Naive B cell (primary cell): ENCODE measurements at regions not wholly inside any gene's neighbourhood (a gene's known extent, or its start where the extent isn't known, plus 50 kb on each side); places are given as distances from the start of the nearest gene placed in this dataset.
"Not testable (repeated sequence)": the region's sequence is repeated elsewhere in the genome, so short reads cannot be mapped to it uniquely, and the experiment has no call there.

Source experiments
- ATAC-seq, 2 donors: fragments of 150-1000 bp; cut with Tn5 transposase; 2 replicates each; pipeline ENCODE4 v1.10.0; 2021; ENCODE audit warnings: low read depth in 2 of 2, mild to moderate bottlenecking in 2 of 2, moderate library complexity in 2 of 2
- DNase-seq: peaks from one replicate; pipeline ENCODE4 v3.0.0; 2022
- H3K27ac Mint-ChIP-seq, 6 donors: one replicate each; pipeline ENCODE4 v1.8.0; 2020 to 2022; ENCODE audit warnings: mild to moderate bottlenecking in 6 of 6, mixed read lengths in 6 of 6, moderate library complexity in 5 of 6, inconsistent platforms in 2 of 6
- H3K27me3 Mint-ChIP-seq, 3 donors: one replicate each; pipeline ENCODE4 v1.8.0; 2021 to 2022; ENCODE audit warnings: mixed read lengths in 3 of 3, mild to moderate bottlenecking in 1 of 3
- H3K36me3 Mint-ChIP-seq, 2 donors: one replicate each; pipeline ENCODE4 v1.8.0; 2020 to 2022; ENCODE audit warnings: mixed read lengths in 2 of 2, inconsistent platforms in 1 of 2, mild to moderate bottlenecking in 1 of 2
- H3K4me1 Mint-ChIP-seq, 3 donors: one replicate each; pipeline ENCODE4 v1.8.0; 2020 to 2022; ENCODE audit warnings: mixed read lengths in 3 of 3, inconsistent platforms in 1 of 3, mild to moderate bottlenecking in 1 of 3, moderate library complexity in 1 of 3
- H3K4me3 Mint-ChIP-seq, 8 donors: one replicate each; pipeline ENCODE4 v1.8.0; 2020 to 2022; ENCODE audit warnings: mild to moderate bottlenecking in 8 of 8, mixed read lengths in 8 of 8, moderate library complexity in 8 of 8, inconsistent platforms in 2 of 8
- H3K9me3 Mint-ChIP-seq, 7 donors: one replicate each; pipeline ENCODE4 v1.8.0; 2020 to 2022; ENCODE audit warnings: mixed read lengths in 7 of 7, mild to moderate bottlenecking in 5 of 7, inconsistent platforms in 2 of 7, moderate library complexity in 1 of 7

- Mint-ChIP-seq H3K27ac (no peak overlapping the region), H3K4me3 (no peak overlapping the region), H3K36me3 (no peaks in the 10 kb centered on the region), H3K27me3 (no peaks in the 10 kb centered on the region), H3K9me3 (peaks cover 0 to 4% (median 0%) of the 10 kb centered on the region in 7 donors), H3K4me1 (no peaks in the 10 kb centered on the region)
- no peak for DNase-seq
- ATAC-seq = no peak
Measured at GRCh38 chr2:75928093-75928492, 217.4 kb upstream of the GCFC2 start.

- no peak for DNase-seq
- ATAC-seq = no peak
- no peak overlapping the region for H3K4me3 Mint-ChIP-seq
- no peaks in the 10 kb centered on the region for H3K27me3 Mint-ChIP-seq
- H3K36me3 Mint-ChIP-seq = no peaks in the 10 kb centered on the region
- H3K9me3 Mint-ChIP-seq = peaks cover 0 to 3% (median 0%) of the 10 kb centered on the region in 7 donors
- H3K27ac Mint-ChIP-seq = no peak overlapping the region
- H3K4me1 Mint-ChIP-seq = no peaks in the 10 kb centered on the region
Measured at GRCh38 chr2:75925331-75926024, 214.8 kb upstream of the GCFC2 start.

GRCh38 chr2:75922191-75922590, 211.5 kb upstream of the GCFC2 start:
- Mint-ChIP-seq H3K27ac (no peak overlapping the region), H3K4me3 (no peak overlapping the region), H3K27me3 (peaks cover 0 to 4% (median 0%) of the 10 kb centered on the region in 3 donors), H3K9me3 (peaks cover 0 to 5% (median 1%) of the 10 kb centered on the region in 7 donors), H3K4me1 (no peaks in the 10 kb centered on the region), H3K36me3 (no peaks in the 10 kb centered on the region)
- ATAC-seq (no peak), DNase-seq (no peak)

GRCh38 chr2:75920859-75921551, 210.3 kb upstream of the GCFC2 start:
- peaks cover 0 to 5% (median 1%) of the 10 kb centered on the region in 7 donors for H3K9me3 Mint-ChIP-seq
- no peaks in the 10 kb centered on the region for H3K4me1 Mint-ChIP-seq
- H3K27me3 Mint-ChIP-seq = peaks cover 0 to 4% (median 0%) of the 10 kb centered on the region in 3 donors
- H3K27ac Mint-ChIP-seq = no peak overlapping the region
- DNase-seq = no peak
- no peak for ATAC-seq
- no peaks in the 10 kb centered on the region for H3K36me3 Mint-ChIP-seq
- H3K4me3 Mint-ChIP-seq = no peak overlapping the region

- H3K4me3 Mint-ChIP-seq = no peak overlapping the region
- H3K27ac Mint-ChIP-seq = no peak overlapping the region
- H3K4me1 Mint-ChIP-seq = no peaks in the 10 kb centered on the region
- DNase-seq = no peak
- ATAC-seq = no peak
- H3K36me3 Mint-ChIP-seq = no peaks in the 10 kb centered on the region
- peaks cover 0 to 10% (median 2%) of the 10 kb centered on the region in 7 donors for H3K9me3 Mint-ChIP-seq
- peaks cover 0 to 4% (median 0%) of the 10 kb centered on the region in 3 donors for H3K27me3 Mint-ChIP-seq
Measured at GRCh38 chr2:75915851-75916634, 205.3 kb upstream of the GCFC2 start.

GRCh38 chr2:75896779-75897366, 186.2 kb upstream of the GCFC2 start:
- Mint-ChIP-seq H3K9me3 (no peaks in the 10 kb centered on the region), H3K27me3 (peaks cover 0 to 3% (median 0%) of the 10 kb centered on the region in 3 donors), H3K4me3 (no peak overlapping the region), H3K27ac (no peak overlapping the region), H3K36me3 (no peaks in the 10 kb centered on the region), H3K4me1 (no peaks in the 10 kb centered on the region)
- ATAC-seq (no peak), DNase-seq (no peak)

GRCh38 chr2:75894170-75894569, 183.5 kb upstream of the GCFC2 start:
- ATAC-seq = no peak

GRCh38 chr2:75892490-75892889, 181.8 kb upstream of the GCFC2 start:
- Mint-ChIP-seq H3K27ac (no peak overlapping the region), H3K36me3 (no peaks in the 10 kb centered on the region)

More at GRCh38 chr2:75894170-75894569, 183.5 kb upstream of the GCFC2 start:
- Mint-ChIP-seq H3K27ac (no peak overlapping the region), H3K4me3 (no peak overlapping the region), H3K4me1 (no peaks in the 10 kb centered on the region), H3K27me3 (peaks cover 0 to 4% (median 3%) of the 10 kb centered on the region in 3 donors), H3K9me3 (peaks cover 0 to 5% (median 0%) of the 10 kb centered on the region in 7 donors), H3K36me3 (no peaks in the 10 kb centered on the region)
- DNase-seq = no peak

GRCh38 chr2:75882530-75882929, 171.8 kb upstream of the GCFC2 start:
- H3K9me3 Mint-ChIP-seq = peaks cover 0 to 11% (median 6%) of the 10 kb centered on the region in 7 donors
- H3K27me3 Mint-ChIP-seq = peaks cover 0 to 3% (median 1%) of the 10 kb centered on the region in 3 donors
- H3K36me3 Mint-ChIP-seq = no peaks in the 10 kb centered on the region
- H3K4me1 Mint-ChIP-seq = no peaks in the 10 kb centered on the region
- no peak overlapping the region for H3K4me3 Mint-ChIP-seq
- no peak for ATAC-seq
- DNase-seq = no peak
- H3K27ac Mint-ChIP-seq = no peak overlapping the region

More at GRCh38 chr2:75892490-75892889, 181.8 kb upstream of the GCFC2 start:
- no peaks in the 10 kb centered on the region for H3K4me1 Mint-ChIP-seq
- H3K4me3 Mint-ChIP-seq = no peak overlapping the region
- no peak for ATAC-seq
- no peak for DNase-seq
- H3K27me3 Mint-ChIP-seq = peaks cover 0 to 9% (median 3%) of the 10 kb centered on the region in 3 donors
- H3K9me3 Mint-ChIP-seq = peaks cover 0 to 5% (median 2%) of the 10 kb centered on the region in 7 donors

- not testable (repeated sequence) for H3K27me3 Mint-ChIP-seq
Measured at GRCh38 chr2:75875606-75876005, 164.9 kb upstream of the GCFC2 start.

GRCh38 chr2:75871762-75872614, 161.3 kb upstream of the GCFC2 start:
- H3K36me3 Mint-ChIP-seq, ATAC-seq, H3K4me1 Mint-ChIP-seq, H3K27me3 Mint-ChIP-seq, DNase-seq, H3K9me3 Mint-ChIP-seq, H3K4me3 Mint-ChIP-seq: not testable (repeated sequence)
- peak overlapping the region in 1 of 6 donors; percentile 53 for H3K27ac Mint-ChIP-seq

More at GRCh38 chr2:75875606-75876005, 164.9 kb upstream of the GCFC2 start:
- H3K4me1 Mint-ChIP-seq, H3K4me3 Mint-ChIP-seq, H3K27ac Mint-ChIP-seq, ATAC-seq, DNase-seq, H3K36me3 Mint-ChIP-seq: not testable (repeated sequence)
- peaks cover 0 to 11% (median 7%) of the 10 kb centered on the region in 7 donors for H3K9me3 Mint-ChIP-seq

GRCh38 chr2:75870651-75871137, 160.0 kb upstream of the GCFC2 start:
- no peak overlapping the region for H3K27ac Mint-ChIP-seq
- no peaks in the 10 kb centered on the region for H3K4me1 Mint-ChIP-seq
- H3K9me3 Mint-ChIP-seq = peaks cover 0 to 3% (median 2%) of the 10 kb centered on the region in 7 donors
- no peak for ATAC-seq
- no peaks in the 10 kb centered on the region for H3K27me3 Mint-ChIP-seq
- no peak overlapping the region for H3K4me3 Mint-ChIP-seq
- no peak for DNase-seq
- no peaks in the 10 kb centered on the region for H3K36me3 Mint-ChIP-seq
